Raji (cell line): ENCODE measurements at regions not wholly inside any gene's neighbourhood (a gene's known extent, or its start where the extent isn't known, plus 50 kb on each side); places are given as distances from the start of the nearest gene placed in this dataset.

ENCODE experiments used
- POLR2A ChIP-seq: IDR thresholded peaks from 2 replicates; pipeline ENCODE4 v1.6.1; 2011; ENCODE audit warnings: low read depth, low read length, control low read depth; ENCODE audit not compliant: insufficient read depth

GRCh38 chr6:134758621-134759020, 191.3 kb downstream of the ALDH8A1 start:
- no peak for TF ChIP-seq POLR2A

GRCh38 chr6:134757911-134758361, 192.0 kb downstream of the ALDH8A1 start:
- no peak for TF ChIP-seq POLR2A

GRCh38 chr6:134756374-134757025, 193.4 kb downstream of the ALDH8A1 start:
- no peak for TF ChIP-seq POLR2A

- TF ChIP-seq POLR2A = no peak
Measured at GRCh38 chr6:134754013-134754690, 195.7 kb downstream of the ALDH8A1 start.

GRCh38 chr6:134753001-134753400, 196.9 kb downstream of the ALDH8A1 start:
- TF ChIP-seq POLR2A = no peak

- TF ChIP-seq POLR2A = no peak
Measured at GRCh38 chr6:134752445-134752844, 197.5 kb downstream of the ALDH8A1 start.

GRCh38 chr6:134750669-134751068, 199.2 kb downstream of the ALDH8A1 start:
- TF ChIP-seq POLR2A = no peak

GRCh38 chr6:134748484-134748883, 201.4 kb downstream of the ALDH8A1 start:
- no peak for TF ChIP-seq POLR2A

GRCh38 chr6:134746140-134746539, 203.8 kb downstream of the ALDH8A1 start:
- no peak for TF ChIP-seq POLR2A

- TF ChIP-seq POLR2A = no peak
Measured at GRCh38 chr6:134744301-134744700, 205.6 kb downstream of the ALDH8A1 start.

- TF ChIP-seq POLR2A = no peak
Measured at GRCh38 chr6:134741200-134741536, 208.7 kb downstream of the ALDH8A1 start.

- no peak for TF ChIP-seq POLR2A
Measured at GRCh38 chr6:134740473-134741199, 209.3 kb downstream of the ALDH8A1 start.

- TF ChIP-seq POLR2A = no peak
Measured at GRCh38 chr6:134740027-134740373, 209.9 kb downstream of the ALDH8A1 start.

- no peak for TF ChIP-seq POLR2A
Measured at GRCh38 chr6:134739299-134740026, 210.4 kb downstream of the ALDH8A1 start.

- TF ChIP-seq POLR2A = no peak
Measured at GRCh38 chr6:134738211-134738885, 211.6 kb downstream of the ALDH8A1 start.
